OCI-LY7 (cell line): ENCODE measurements at regions not wholly inside any gene's neighbourhood (a gene's known extent, or its start where the extent isn't known, plus 50 kb on each side); places are given as distances from the start of the nearest gene placed in this dataset.

Source experiments
- BruUV-seq: library from RNA; stranded (reverse); fragments of 400-500 nt; replicated peaks from 2 replicates; lab custom pipeline; 2021; lab: Mats Ljungman, UMichigan
- CTCF ChIA-PET: fragments of 300-600 bp; sonication (Branson Sonifier 250); formaldehyde crosslinking; loops from one replicate; lab custom pipeline; 2022; ENCODE audit warnings: antibody characterized with exemption; ENCODE audit not compliant: unreplicated experiment; lab: Charles Lee
- POLR2A ChIA-PET: fragments of 300-600 bp; sonication (Branson Sonifier 250); formaldehyde crosslinking; loops from one replicate; lab custom pipeline; 2022; ENCODE audit warnings: antibody characterized with exemption; lab: Charles Lee
- DNase-seq: peaks from one replicate; pipeline ENCODE4 v3.0.0-alpha.2; 2015; ENCODE audit warnings: low spot score
- H2AFZ ChIP-seq: fragments of 200-600 bp; sonication (generic), shearing (Covaris generic); 2 replicates; pipeline ENCODE4 v1.6.1; 2014; ENCODE audit warnings: mild to moderate bottlenecking, antibody characterized with exemption, low read length, moderate library complexity
- H3K27ac ChIP-seq: fragments of 200-600 bp; sonication (generic); 2 replicates; pipeline ENCODE4 v1.5.1; 2014; ENCODE audit warnings: mixed run types, low read depth, mild to moderate bottlenecking, moderate library complexity, low read length, inconsistent platforms; ENCODE audit not compliant: poor library complexity, severe bottlenecking
- H3K36me3 ChIP-seq: fragments of 200-600 bp; sonication (generic); 2 replicates; pipeline ENCODE4 v1.6.1; 2014; ENCODE audit warnings: mild to moderate bottlenecking, antibody characterized with exemption, low read length, moderate library complexity, mixed read lengths; ENCODE audit not compliant: insufficient read depth
- H3K4me1 ChIP-seq: fragments of 200-600 bp; sonication (generic); 2 replicates; pipeline ENCODE4 v1.5.1; 2014; ENCODE audit warnings: mild to moderate bottlenecking, low read length; ENCODE audit not compliant: insufficient read depth, poor library complexity, severe bottlenecking
- H3K4me2 ChIP-seq: fragments of 200-600 bp; sonication (generic); 2 replicates; pipeline ENCODE4 v1.6.1; 2014; ENCODE audit warnings: mild to moderate bottlenecking, low read length
- H3K4me3 ChIP-seq: fragments of 200-600 bp; sonication (generic); 2 replicates; pipeline ENCODE4 v1.5.1; 2014; ENCODE audit warnings: mild to moderate bottlenecking, low read depth, low read length; ENCODE audit not compliant: poor library complexity, severe bottlenecking
- H3K79me2 ChIP-seq: fragments of 200-600 bp; sonication (generic); 2 replicates; pipeline ENCODE4 v1.6.1; 2016; ENCODE audit warnings: low read depth, mild to moderate bottlenecking, low read length, moderate library complexity, mixed read lengths; ENCODE audit not compliant: insufficient read depth
- H3K9me2 ChIP-seq: fragments of 200-600 bp; sonication (generic); 2 replicates; pipeline ENCODE4 v1.6.1; 2016; ENCODE audit warnings: mild to moderate bottlenecking, low read length, mixed read lengths; ENCODE audit not compliant: insufficient read depth
- H3K9me3 ChIP-seq: fragments of 200-600 bp; sonication (generic); 2 replicates; pipeline ENCODE4 v1.6.1; 2014; ENCODE audit warnings: mild to moderate bottlenecking, mixed run types, low read length, mixed read lengths
- H4K20me1 ChIP-seq: fragments of 200-600 bp; sonication (generic); 2 replicates; pipeline ENCODE4 v1.6.1; 2014; ENCODE audit warnings: mild to moderate bottlenecking, antibody characterized with exemption, low read length, moderate library complexity, mixed read lengths; ENCODE audit not compliant: insufficient read depth
- EZH2phosphoT487 ChIP-seq: fragments of 200-600 bp; sonication (generic); IDR thresholded peaks from 2 replicates; pipeline ENCODE4 v1.6.1; 2018; ENCODE audit warnings: low read depth, borderline replicate concordance, mild to moderate bottlenecking, mixed run types, antibody characterized with exemption, low read length, moderate library complexity, mixed read lengths
- intact Hi-C: fragments of 100-400 bp; cut with micrococcal nuclease; formaldehyde crosslinking; loops from one replicate; pipeline ENCODE4 v1.10.0; 2022; ENCODE audit not compliant: unreplicated experiment
- TF ChIP-seq, protein P1 (sequence below): fragments of 200-600 bp; sonication (generic); conservative IDR thresholded peaks from 2 replicates; pipeline ENCODE4 v1.5.1; 2014; ENCODE audit warnings: mild to moderate bottlenecking, antibody characterized with exemption, low read length, moderate library complexity, mixed read lengths

DNA sequence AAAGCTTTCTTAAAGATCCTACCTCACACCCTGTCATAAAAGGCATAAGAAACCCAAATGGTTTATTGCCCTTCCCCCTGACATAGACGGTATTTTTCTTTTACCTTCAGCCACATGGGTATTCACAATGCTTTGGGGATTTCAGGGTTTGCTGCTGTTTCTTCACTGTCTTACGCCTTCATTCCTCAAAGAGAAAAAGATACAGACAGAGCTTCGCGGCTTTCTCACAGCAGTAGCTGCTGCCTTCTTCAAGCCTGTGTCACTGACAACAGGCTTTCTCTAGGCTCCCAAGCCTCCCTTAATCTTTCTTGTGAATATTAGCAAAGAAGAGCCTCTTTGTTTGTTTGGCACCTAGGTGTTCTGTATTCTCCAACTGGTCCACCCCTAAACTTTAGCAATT lies 197.4 kb upstream of the ARID2 start:
- Histone ChIP-seq H3K4me3 (no peak overlapping the region), H3K9me3 (no peaks in the 10 kb centered on the region), H3K4me1 (no peaks in the 10 kb centered on the region), H3K4me2 (no peak overlapping the region), H3K79me2 (no peaks in the 10 kb centered on the region), H3K9me2 (no peaks in the 10 kb centered on the region), H4K20me1 (no peaks in the 10 kb centered on the region), H3K27ac (no peak overlapping the region), H3K36me3 (no peaks in the 10 kb centered on the region), H2AFZ (no peak overlapping the region)
- CTCF ChIA-PET: no interaction called here
- BruUV-seq: no TSS peak
- intact Hi-C loops: no loop called here
- TF ChIP-seq, protein P1, sequence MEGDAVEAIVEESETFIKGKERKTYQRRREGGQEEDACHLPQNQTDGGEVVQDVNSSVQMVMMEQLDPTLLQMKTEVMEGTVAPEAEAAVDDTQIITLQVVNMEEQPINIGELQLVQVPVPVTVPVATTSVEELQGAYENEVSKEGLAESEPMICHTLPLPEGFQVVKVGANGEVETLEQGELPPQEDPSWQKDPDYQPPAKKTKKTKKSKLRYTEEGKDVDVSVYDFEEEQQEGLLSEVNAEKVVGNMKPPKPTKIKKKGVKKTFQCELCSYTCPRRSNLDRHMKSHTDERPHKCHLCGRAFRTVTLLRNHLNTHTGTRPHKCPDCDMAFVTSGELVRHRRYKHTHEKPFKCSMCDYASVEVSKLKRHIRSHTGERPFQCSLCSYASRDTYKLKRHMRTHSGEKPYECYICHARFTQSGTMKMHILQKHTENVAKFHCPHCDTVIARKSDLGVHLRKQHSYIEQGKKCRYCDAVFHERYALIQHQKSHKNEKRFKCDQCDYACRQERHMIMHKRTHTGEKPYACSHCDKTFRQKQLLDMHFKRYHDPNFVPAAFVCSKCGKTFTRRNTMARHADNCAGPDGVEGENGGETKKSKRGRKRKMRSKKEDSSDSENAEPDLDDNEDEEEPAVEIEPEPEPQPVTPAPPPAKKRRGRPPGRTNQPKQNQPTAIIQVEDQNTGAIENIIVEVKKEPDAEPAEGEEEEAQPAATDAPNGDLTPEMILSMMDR: no peak
- TF ChIP-seq EZH2phosphoT487: no peak
- POLR2A ChIA-PET: no interaction called here
- no peak for DNase-seq

DNA sequence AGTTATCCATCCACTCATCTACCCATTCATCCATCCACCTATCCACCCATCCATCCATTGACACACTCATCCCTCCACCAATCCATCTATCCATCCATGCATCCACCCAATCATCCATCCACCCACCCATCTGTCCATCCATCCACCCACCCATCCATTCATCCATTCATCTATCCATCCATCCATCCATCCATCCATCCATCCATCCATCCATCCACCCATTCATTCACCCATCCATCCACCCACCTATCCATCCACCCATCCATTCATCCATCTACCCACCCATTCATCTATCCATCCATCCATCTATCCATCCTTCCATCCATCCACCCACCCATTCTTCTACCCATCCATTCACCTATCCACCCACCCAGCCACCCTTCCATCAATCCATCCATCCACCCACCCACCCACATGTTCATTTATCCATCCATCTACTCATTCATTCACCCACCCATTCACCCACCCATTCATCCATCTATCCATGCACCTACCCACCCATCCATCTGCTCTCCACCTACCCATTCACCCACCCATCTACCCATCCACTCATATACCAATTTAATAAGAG lies 193.8 kb upstream of the ARID2 start:
- ChIA-PET CTCF (no interaction called here), POLR2A (interaction anchor here (1.6 kb wide), 1 partner anchor 8 kb away, joined by 3 read pairs; no protein-coding TSS in a partner anchor)
- Histone ChIP-seq H3K4me2 (no peak overlapping the region), H2AFZ (no peak overlapping the region), H3K36me3 (no peaks in the 10 kb centered on the region), H4K20me1 (no peaks in the 10 kb centered on the region), H3K79me2 (no peaks in the 10 kb centered on the region), H3K27ac (no peak overlapping the region), H3K4me3 (no peak overlapping the region), H3K9me2 (no peaks in the 10 kb centered on the region), H3K4me1 (no peaks in the 10 kb centered on the region), H3K9me3 (no peaks in the 10 kb centered on the region)
- DNase-seq: no peak
- intact Hi-C loops: no loop called here
- no TSS peak for BruUV-seq
- no peak for TF ChIP-seq EZH2phosphoT487
- TF ChIP-seq, protein P1: no peak

DNA sequence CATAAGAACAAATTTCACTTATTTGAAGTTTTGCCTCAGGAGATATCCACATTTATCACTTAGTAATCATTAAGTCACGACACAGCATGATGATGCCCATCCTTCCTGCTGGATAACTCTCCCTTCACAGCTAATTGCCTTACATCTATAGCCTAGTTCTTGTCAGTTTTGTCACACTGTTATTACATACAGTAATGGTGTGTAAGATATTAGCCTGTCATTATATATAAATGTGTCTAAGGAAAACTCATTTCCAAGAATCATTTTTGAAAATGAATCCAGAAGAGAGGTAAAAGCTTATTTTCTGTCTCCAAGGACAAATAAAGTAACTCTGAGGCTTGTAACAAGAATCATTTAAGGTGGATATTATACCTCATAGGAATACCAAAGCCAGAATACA lies 193.2 kb upstream of the ARID2 start:
- H3K36me3 ChIP-seq: no peaks in the 10 kb centered on the region
- ChIA-PET POLR2A (no interaction called here), CTCF (no interaction called here)
- no peak overlapping the region for H3K4me3 ChIP-seq
- H3K4me2 ChIP-seq: no peak overlapping the region
- TF ChIP-seq EZH2phosphoT487: no peak
- TF ChIP-seq, protein P1: no peak
- H2AFZ ChIP-seq: no peak overlapping the region
- no peaks in the 10 kb centered on the region for H3K79me2 ChIP-seq
- H4K20me1 ChIP-seq: no peaks in the 10 kb centered on the region
- no peaks in the 10 kb centered on the region for H3K9me2 ChIP-seq
- no TSS peak for BruUV-seq
- H3K27ac ChIP-seq: no peak overlapping the region
- H3K4me1 ChIP-seq: no peaks in the 10 kb centered on the region
- no peak for DNase-seq
- intact Hi-C loops: no loop called here
- no peaks in the 10 kb centered on the region for H3K9me3 ChIP-seq
